Neural crest cell (in vitro differentiated cells): ENCODE measurements at regions not wholly inside any gene's neighbourhood (a gene's known extent, or its start where the extent isn't known, plus 50 kb on each side); places are given as distances from the start of the nearest gene placed in this dataset.

Source experiments
- DNase-seq: peaks from one replicate; pipeline ENCODE4 v3.0.0; 2021; ENCODE audit warnings: low read depth, mixed read lengths, low spot score
- H3K27ac Mint-ChIP-seq: one replicate; pipeline ENCODE4 v1.8.0; 2021; ENCODE audit warnings: mild to moderate bottlenecking, mixed read lengths; ENCODE audit not compliant: unreplicated experiment
- H3K27me3 Mint-ChIP-seq: 2 replicates; pipeline ENCODE4 v1.8.0; 2021; ENCODE audit warnings: low read depth, mild to moderate bottlenecking, mixed read lengths
- H3K36me3 Mint-ChIP-seq: 2 replicates; pipeline ENCODE4 v1.8.0; 2021; ENCODE audit warnings: low read depth, mild to moderate bottlenecking, mixed read lengths
- H3K4me1 Mint-ChIP-seq: 2 replicates; pipeline ENCODE4 v1.8.0; 2021; ENCODE audit warnings: mixed read lengths
- H3K4me3 Mint-ChIP-seq: one replicate; pipeline ENCODE4 v1.8.0; 2021; ENCODE audit warnings: mild to moderate bottlenecking, mixed read lengths
- H3K9me3 Mint-ChIP-seq: 2 replicates; pipeline ENCODE4 v1.8.0; 2021; ENCODE audit warnings: mixed read lengths
- CTCF ChIP-seq: fragments of 200-600 bp; sonication (generic); conservative IDR thresholded peaks from 2 replicates; pipeline ENCODE4 v1.5.0; 2021; ENCODE audit warnings: antibody characterized with exemption, mild to moderate bottlenecking

GRCh38 chr3:181764544-181764943, 52.8 kb downstream of the SOX2 start:
- no peaks in the 10 kb centered on the region for H3K27me3 Mint-ChIP-seq
- H3K36me3 Mint-ChIP-seq: no peaks in the 10 kb centered on the region
- peaks cover 2% of the 10 kb centered on the region for H3K9me3 Mint-ChIP-seq
- no peak for DNase-seq
- no peak overlapping the region for H3K27ac Mint-ChIP-seq
- H3K4me3 Mint-ChIP-seq: no peak overlapping the region
- peaks cover 36% of the 10 kb centered on the region for H3K4me1 Mint-ChIP-seq
- no peak for TF ChIP-seq CTCF

GRCh38 chr3:181770296-181770695, 58.6 kb downstream of the SOX2 start:
- Mint-ChIP-seq H3K27me3 (no peaks in the 10 kb centered on the region), H3K9me3 (no peaks in the 10 kb centered on the region), H3K4me3 (no peak overlapping the region), H3K4me1 (peaks cover 10% of the 10 kb centered on the region), H3K36me3 (no peaks in the 10 kb centered on the region), H3K27ac (no peak overlapping the region)
- no peak for DNase-seq
- TF ChIP-seq CTCF: no peak

GRCh38 chr3:181771120-181771519, 59.4 kb downstream of the SOX2 start:
- no peak for TF ChIP-seq CTCF
- Mint-ChIP-seq H3K36me3 (no peaks in the 10 kb centered on the region), H3K27ac (no peak overlapping the region), H3K4me3 (no peak overlapping the region), H3K9me3 (no peaks in the 10 kb centered on the region), H3K4me1 (peaks cover 3% of the 10 kb centered on the region), H3K27me3 (no peaks in the 10 kb centered on the region)
- no peak for DNase-seq

- Mint-ChIP-seq H3K9me3 (no peaks in the 10 kb centered on the region), H3K27ac (no peak overlapping the region), H3K27me3 (no peaks in the 10 kb centered on the region), H3K4me1 (peaks cover 3% of the 10 kb centered on the region), H3K4me3 (no peak overlapping the region), H3K36me3 (no peaks in the 10 kb centered on the region)
- TF ChIP-seq CTCF: no peak
- DNase-seq: no peak
Observed at GRCh38 chr3:181772166-181772565, 60.4 kb downstream of the SOX2 start.

- Mint-ChIP-seq H3K4me3 (no peak overlapping the region), H3K27ac (no peak overlapping the region), H3K36me3 (no peaks in the 10 kb centered on the region), H3K9me3 (no peaks in the 10 kb centered on the region), H3K4me1 (peaks cover under 1% of the 10 kb centered on the region), H3K27me3 (no peaks in the 10 kb centered on the region)
- no peak for DNase-seq
- TF ChIP-seq CTCF: no peak
Observed at GRCh38 chr3:181773921-181774320, 62.2 kb downstream of the SOX2 start.
